ENCODE measurements at regions not wholly inside any gene's neighbourhood (a gene's known extent, or its start where the extent isn't known, plus 50 kb on each side); places are given as distances from the start of the nearest gene placed in this dataset.

DNA sequence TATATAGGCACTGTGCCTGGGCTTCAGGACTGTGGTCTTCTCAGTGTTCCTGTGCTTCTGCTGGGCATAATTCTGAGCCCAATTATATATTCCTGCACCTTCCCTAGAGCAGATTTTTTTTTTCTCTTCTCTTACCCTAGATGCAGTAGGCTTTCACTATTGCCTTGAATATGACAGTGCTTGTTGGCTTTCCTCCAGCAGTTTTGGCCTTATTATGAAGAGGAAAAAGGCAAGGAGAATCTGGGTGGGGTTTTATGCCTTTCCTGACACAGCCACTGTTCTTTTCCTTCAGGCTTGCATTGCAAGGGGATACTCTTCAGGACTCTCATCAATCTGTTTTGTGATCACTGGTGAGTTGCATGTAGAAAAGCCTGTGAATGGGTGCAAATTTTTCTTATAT lies 221.9 kb upstream of the CELF4 start:
- DNase-seq, result no peak

DNA sequence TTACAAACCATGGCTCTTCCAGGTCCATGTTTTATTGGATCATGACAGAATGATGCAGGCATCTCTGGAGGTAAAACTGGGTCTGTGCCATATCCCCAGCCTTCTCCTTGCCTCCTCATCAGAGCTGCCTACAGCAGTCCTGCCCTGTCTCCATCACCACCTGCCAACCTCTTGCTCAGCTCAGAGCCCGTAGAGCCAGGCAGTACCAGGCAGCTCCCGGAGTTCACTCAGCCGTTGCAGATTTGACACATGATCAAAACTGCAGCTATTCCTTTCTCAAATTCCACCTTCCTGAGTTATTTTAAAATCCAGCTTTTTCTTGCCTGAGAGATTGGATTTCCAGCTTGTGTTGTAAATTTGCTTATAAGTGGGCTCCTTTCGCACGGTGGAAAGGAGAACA lies 218.2 kb upstream of the CELF4 start:
- no peak for DNase-seq

DNA sequence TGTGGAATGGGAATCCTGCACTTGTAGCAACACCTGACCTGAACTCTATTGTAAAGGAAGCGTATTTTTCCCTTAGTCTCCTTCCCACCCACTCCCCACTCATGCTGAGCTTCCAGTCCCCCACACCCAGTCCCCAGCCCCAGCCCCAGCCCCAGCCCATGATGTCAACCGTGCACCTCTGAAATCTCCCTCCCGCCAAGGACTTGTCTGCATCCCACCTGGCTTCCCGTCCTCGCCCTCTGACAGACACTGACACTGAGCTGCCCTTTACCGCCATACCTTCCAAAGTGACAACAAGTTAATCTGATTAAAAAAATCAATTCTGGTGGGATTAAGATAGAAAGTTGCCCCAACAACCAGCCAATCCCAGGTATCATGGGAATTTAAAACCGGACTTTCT lies 213.6 kb upstream of the CELF4 start:
- DNase-seq, result no peak

DNA sequence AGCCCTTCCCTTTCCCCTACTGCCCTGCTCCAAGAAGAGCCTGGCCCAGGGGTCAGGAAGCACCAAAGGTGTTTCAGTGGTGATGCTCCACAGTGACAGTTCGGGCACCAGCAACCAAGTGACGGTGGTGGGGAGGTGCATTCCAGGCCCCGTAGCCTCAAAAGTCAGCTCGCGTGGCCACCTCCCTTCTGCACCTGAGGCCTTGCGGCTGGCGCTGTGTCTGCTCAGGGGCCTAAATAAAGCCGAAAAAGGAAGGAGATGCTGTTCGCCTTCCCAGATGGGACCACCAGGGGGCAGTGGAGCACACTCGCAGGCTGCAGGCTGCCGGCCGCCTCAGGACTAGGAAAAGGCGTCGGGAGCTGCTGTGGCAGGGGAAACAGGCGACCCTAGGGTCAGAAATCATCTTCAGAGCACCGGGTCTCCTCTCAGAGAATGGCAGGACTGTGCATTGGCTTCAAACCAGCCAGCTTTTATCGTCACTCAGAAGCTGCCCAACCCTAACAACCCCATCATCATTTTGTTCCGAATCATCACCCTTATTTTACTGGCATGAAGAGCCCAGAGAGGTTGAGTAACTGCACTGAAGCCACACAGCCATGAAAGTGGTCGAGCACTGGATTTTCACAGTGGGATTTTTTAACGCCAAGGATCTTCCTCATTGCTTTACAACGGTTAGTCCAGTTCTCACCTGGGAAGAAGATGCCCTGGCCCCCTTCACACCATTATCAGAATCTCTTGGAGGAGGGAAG lies 213.0 kb upstream of the CELF4 start:
- DNase-seq, result peak; percentile 64

DNA sequence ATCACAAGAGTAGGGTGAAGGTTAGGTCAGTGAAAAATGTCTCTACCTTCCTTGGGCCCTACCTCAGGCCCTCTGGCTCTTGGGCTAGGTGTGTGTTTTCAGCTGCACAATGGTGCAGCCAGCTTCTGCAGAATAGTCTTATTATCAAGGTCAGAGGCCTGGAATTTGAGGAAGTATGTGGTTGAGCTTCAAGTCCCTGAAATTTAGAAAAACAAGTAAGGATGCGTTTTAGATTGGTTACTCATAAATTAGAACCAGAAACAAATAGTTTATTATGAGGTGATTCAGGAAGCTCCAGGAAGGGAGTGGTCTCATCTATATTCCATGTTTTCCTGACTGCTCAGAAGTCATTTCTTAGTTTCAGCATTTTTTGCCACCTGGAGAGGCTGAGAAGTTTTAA lies 204.2 kb upstream of the CELF4 start:
- peak; percentile 4 for DNase-seq

DNA sequence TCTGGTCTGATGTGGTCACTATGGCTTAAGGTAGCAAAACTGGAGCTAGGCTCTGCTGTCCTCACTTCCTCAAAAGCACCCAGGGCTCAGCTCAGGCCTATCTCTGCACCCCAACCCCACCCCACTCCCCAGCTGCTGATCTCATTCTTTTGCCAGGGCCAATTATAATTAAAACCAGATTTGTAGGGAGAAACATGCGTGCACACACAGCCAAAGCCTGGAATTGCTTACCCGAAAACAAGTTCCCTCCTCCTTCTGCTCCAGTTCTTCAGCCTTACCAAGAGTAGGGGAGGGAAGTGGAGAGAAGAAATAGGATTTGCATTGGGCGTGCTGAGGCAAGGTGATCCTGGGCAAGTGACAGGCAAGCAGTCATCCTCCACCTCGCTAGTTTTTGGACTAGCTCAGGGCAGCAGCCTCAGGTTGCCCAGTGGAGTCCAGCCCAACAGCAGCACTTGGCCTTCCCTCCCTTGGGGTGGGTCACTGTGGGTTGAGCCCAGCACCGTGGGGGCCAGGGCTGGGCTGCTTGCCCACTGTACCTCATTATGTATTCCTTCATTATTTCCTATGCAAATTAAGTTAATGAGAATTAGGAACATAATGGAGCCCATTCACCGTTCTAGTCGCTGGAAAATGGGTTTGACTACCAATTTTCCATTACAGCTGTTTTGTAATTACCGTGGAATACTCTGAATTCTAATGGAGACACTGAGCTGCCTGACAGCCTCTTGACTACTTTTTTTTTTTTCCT lies 199.1 kb upstream of the CELF4 start:
- no peak for DNase-seq

DNA sequence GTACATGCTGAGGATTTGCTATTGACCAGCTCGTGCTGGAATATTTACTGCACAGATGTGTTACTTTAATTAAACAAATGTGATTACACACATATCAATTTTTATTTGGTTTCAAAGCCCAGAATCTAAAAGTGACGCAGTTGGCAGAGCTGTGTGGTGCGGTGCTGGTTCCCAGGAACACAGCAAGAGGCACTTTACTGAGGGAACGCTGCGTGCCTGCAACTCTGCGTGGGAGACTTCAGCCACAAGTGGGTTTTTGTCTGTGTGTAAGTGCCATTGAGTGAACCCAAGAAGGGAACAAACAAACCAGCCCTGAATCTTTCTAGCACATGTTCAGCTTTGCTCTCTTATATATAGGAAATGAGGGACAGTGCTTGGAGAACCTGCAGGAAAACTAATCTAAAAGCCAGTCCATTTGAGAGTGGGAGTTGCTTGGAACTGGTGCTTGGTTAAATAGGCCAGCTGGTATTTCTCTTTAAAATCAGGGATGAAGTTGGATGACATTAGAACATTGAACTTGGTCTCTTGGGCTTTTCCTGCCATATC lies 196.6 kb upstream of the CELF4 start:
- DNase-seq, result no peak

DNA sequence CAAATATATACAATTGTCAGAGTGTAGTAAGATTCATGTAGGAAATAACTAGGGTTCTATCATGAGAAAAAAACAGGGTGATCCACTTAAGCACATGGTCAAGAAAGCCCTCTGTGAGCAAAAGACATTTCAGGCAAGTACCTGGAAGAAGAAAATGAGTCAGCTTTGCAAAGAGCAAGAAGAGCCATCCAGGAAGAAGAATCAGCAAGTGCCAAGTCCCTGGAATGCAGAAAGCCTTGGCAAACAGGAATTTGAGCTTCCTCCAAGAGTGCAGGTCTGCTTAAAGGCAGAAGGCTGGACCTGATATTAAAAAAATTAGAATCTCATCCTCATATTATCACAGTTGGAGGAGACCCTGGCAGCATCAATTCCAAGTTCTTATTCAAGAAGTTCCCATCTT lies 188.5 kb upstream of the CELF4 start:
- no peak for DNase-seq

DNA sequence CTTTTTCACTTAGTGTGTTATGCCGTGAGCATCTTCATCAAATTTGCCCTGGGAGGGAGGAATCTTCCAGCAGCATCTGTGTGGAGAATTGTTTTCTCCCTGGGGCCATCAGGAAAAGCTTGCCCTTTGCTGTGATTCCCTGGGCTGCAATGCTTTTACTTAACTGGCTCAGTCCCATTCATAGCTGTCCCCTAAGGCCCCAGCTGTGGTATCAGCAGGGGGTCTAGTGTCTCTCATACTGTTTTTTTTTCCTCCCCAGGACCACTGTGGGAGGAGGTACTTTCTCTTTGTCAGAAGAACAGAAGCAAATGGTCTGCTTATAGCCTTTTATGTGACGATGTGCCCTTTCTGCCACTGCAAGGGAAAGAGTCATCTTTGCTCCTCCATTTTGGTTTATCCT lies 176.8 kb upstream of the CELF4 start:
- no peak for DNase-seq

DNA sequence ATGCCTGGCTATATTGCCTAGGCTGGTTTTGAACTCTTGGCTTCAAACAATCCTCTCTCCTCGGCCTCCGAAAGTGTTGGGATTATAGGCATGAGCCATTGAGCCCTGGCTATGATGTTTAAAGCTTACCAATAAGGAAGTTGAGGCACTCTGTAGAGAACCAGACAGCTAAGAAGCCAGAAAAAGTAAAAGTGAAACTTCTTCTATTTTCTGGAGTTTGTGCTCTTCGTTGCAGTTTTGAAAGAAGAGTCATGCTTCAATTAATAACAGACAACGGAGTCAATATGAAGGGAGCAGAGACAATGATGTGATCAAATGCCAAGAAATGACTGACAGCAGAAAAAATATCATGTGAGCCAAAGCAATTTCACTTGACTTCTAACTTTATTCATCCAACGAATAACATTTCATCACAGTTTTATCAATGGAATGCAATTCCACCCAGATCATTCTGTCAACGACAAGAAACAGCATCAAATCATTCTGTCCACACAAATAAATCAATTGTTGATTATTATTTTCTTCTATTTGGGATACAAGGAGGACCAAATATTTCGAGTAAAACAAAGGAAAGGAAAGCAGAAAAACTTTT lies 175.5 kb upstream of the CELF4 start:
- no peak for DNase-seq

DNA sequence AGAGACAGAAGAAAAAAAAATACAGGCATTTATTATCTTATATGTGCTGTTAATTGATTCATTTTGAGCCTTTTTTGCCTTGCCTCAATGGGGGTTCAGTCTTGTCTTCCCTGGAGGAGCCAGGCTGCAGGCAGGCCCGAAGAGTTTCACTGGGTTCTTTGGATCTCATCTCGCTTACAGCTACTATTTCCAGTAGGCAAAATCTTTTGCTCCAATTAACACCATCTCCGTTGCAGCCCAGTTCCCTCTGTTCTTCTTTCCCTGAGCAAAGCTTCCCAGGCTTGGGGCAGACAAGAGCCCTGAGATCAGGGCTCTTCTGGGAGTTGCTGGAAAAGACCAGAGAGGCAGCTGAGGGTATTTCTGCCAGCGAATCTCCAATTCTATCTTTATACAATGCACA lies 168.8 kb upstream of the CELF4 start:
- DNase-seq, result no peak

DNA sequence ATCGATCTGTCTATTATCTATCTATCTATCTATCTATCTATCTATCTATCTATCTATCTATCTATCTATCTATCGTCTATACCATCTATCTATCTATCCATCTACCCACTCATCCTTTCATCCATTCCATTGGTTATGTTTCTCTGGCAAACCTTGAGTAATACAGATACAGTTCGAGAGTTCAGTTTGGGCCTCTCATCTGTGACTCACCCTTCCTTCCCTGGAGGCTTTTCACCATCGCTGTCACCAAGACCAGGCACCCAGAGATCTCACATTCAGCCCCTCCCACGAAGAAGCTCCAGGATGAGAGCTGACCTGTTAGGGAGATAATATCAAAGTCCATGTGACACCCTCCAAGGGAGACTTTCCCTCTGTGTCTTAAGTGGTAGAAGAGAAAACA lies 164.1 kb upstream of the CELF4 start:
- no peak for DNase-seq

DNA sequence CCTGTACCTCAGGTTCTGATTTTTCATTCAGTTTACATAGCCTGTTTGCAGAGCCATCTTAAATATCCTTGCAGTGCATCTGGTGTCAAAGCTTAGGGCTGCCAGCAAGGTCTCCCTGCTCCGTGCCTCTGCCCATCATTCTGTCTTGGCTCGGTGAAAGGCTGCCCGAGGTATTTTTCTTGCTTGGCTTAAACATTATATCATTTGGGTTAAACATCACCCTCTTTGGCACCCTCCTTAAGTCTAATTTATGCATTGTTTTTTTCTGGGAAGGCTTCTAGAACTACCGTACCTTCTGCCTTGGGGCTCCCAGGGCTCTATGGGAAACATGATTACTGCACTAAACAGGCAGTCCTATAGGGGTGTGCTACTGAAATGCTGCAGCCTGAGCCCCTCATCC lies 158.6 kb upstream of the CELF4 start:
- DNase-seq, result no peak

DNA sequence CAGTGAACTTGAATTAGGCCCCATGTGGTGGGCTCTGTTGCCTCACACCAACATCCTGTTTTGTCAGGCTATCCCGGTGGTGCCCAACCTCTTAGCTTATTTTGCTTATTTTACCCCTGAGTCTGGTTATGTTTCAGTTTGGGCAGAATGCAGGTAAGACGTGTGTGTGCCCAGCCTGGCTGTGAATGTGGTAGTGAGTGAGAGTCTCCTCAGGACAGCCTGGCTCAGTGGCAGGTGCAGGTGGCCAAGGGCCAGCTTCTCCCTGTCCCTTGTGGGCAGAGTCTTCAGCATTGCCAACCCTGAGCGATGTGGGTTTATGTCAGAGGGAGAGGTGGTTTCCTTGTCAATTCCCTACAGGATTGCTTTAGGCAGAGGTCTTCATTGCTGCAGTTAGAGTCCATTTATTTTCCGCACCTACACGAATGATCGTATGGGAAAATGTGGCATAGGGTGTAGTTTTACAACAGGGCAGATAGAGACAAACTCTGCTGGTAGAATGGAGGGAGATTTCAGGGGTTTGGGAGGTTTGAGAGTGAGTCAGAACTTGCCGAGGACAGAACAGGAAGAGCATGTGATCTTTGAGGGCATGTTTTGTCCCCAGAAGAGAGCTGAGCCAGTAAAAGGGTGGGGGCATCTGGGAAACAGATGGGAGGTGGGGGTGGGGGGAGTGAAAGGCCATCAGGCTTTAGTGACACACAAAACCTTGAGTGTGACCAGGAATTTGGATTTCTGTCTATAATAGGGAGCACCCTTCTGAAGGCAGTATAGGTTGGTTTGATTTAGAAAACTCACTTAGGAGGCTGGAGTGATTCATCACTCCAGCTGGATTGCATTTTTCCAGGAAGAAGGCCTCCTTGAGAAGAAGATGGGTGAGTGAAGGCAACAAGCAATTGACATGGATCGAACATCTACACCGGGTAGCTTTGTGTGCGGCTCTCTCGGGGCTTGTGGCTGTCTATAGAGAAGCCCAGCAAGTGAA lies 156.2 kb upstream of the CELF4 start:
- DNase-seq, result peak; percentile 4

DNA sequence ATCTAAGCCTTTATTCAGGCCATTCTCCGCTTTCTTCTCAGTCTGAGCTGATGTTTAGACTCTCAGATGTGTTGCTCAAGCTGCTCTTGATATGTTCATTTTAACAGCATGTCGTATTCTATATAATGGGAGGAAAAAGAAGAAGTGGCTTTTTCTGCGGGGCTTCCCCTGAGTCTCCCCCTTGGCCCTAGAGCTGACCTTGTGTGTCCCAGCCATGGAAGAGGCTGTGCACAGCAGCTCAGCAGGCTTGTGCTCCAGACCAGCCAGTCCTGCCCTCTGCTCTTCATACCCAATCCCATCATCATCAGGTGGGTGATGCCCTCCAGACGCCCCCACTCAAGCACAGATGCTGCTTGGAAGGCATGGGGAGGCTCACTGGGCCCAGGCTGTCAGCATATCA lies 155.1 kb upstream of the CELF4 start:
- DNase-seq, result peak; percentile 19

DNA sequence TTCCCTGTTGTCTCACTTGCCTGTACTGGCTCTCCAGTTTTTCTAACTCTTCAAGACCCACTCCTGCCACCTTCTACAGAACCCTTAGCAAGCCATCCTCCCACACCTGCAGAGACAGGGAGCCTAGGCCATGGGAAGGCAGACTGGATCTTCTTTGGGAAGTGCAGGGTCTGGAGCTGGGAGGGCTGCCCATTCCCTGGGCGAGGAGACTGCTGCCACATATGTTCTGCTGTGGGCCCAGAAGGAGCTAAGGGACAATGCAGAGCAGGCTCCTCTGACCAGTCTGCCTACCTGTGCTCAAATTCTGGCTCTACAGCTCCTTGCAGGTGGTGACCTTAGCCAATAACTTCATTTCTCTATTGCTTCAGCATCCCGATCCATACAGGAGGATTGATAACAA lies 152.1 kb upstream of the CELF4 start:
- no peak for DNase-seq

DNA sequence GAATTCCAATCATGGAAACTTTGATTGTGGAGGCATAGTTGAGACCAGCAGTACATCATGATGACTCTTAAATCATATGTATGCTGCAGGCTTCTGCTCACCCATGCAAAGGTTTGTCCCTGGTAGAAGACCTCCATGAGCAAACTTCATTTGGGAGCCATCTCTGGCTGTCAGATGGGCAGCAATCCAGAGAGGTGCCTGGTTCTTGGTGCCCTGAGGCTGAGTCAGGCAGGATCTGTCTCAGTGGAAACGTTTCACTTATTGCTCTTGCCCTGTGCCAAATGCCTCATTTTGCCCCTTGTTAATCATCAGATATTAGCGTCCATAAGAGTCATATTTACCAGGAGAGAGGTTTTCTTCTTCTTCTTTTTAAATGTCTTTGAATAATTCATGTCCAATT lies 151.5 kb upstream of the CELF4 start:
- no peak for DNase-seq

DNA sequence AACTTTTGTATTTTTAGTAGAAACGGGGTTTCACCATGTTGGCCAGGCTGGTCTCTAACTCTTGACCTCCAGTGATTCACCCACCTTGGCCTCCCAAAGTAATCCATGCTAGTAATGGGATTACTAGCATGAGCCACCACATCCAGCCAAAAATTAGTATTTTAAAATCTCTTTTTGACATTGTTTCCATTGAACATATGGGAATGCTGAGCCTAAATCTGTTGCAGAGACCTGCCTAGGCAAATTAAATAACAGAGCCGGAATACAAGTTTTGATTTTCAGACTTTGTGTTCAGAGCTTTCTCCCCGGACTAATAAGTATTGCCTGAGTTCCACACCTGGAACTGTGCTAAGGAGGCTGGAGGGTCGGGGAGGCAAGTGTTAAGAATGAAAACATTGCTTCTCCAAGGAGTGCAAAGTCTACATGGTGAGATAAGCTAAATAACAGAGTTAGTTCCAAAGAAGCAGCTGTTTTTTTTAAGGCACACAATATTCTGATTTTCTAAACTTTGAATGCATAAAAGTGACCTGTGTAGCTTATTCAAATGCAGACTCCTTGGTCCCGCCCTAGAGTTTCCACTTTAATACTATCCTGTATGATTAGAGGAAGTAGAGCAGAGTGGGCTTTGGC lies 150.6 kb upstream of the CELF4 start:
- no peak for DNase-seq

DNA sequence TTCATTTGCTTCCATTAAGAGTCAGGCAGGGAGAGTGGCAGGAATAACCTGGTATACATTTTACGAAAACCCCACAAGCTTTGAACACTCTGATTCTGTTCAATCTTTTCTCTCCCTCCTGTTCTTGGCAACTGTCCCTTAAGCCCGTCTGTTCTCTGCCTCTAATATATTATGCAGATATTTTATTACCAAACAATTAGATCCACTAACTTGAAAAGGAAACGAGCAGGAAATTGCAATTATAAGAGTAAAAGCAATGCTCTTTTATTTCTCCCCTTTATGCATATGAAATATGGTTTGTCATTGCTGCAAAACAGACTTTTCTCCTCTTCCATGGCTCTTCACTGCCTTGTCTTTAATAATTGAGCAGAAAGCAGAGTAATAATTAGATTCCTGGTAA lies 149.1 kb upstream of the CELF4 start:
- no peak for DNase-seq

DNA sequence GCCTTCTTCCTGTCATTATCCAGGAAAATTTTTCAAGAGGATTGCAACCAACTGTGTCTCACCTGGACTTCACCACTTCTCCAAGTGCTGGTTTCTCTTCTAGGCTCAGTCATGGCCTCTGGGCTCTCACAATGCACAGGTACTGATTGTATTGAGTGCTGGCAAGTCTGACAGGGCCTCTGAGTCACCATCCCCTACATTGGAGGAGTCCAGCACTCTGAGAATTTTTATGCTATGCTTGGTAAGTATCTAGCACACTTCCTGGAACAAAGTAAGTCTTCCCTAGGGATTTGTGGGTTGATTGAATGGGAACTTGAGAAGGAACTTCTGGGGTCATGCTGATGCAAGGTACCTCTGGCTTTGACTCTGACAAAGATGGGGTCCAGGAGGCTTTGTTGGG lies 147.2 kb upstream of the CELF4 start:
- no peak for DNase-seq

DNA sequence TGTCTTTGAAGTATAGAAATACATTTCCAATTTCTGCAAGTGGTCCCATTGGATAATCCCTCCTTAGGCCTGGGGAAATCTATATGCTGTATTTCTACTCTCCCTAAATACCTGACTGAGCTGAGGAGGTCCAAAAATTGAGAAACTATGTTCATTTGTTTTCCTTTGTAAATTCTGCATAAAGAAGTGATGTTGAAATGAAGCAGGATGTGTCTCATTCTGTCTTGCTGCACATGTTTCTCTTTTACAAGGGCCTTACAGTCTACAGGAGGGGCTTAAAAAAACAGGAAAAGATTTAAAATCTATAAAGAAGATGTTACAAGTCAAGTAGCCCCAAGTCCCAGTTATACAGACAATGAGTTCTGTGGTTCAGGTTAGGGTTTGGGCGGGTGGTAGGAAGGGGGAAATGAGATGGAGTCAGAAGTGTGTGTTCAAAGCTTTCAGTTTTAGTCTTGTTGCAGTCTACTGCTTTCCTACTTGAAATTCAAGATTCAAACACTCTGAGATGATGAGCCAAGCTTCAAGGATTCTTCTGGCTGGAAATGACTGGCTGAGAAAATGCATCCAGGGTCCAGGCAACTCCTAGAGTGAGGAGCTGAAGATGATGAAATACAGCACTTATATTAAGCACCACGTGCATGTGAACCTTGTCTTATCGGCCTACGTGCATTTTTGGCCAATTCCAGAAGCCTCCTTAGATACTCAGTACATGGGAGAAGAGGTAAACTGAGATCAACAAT lies 146.3 kb upstream of the CELF4 start:
- no peak for DNase-seq

DNA sequence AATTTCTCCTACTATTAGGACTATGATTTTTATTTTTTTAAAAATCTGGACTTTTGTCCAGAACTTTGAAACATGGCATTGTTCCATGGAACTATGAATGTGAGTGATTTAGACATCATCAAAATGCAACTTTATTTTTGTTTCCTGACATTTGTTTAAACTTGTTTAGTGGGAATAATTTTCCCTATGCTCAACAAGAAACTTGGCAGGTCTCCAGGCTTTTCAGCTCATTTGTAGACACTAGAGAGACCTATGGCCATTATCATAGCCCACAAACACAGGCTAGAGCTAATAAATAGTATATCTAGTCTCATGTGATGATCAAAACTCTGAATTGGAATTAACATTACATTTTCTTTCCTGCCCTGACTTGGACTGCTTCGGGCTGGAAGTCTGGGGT lies 145.1 kb upstream of the CELF4 start:
- no peak for DNase-seq

Data from hematopoietic multipotent progenitor cell treated with erythropoietin and hydrocortisone succinate and interleukin-3 and kit ligand, for 6 days (in vitro differentiated cells).